Stimulated activated CD8-positive, alpha-beta memory T cell treated with anti-CD3 and anti-CD28 coated beads, Interleukin-2, amount 100 ng/mL, for 48 hours (primary cell): ENCODE measurements at regions not wholly inside any gene's neighbourhood (a gene's known extent, or its start where the extent isn't known, plus 50 kb on each side); places are given as distances from the start of the nearest gene placed in this dataset.
"Not testable (repeated sequence)": the region's sequence is repeated elsewhere in the genome, so short reads cannot be mapped to it uniquely, and the experiment has no call there.

Source experiments
- DNase-seq, 2 donors: peaks; one replicate each; pipeline ENCODE4 v3.0.0-alpha.2; 2020; ENCODE audit warnings: low read depth in 2 of 2

DNA sequence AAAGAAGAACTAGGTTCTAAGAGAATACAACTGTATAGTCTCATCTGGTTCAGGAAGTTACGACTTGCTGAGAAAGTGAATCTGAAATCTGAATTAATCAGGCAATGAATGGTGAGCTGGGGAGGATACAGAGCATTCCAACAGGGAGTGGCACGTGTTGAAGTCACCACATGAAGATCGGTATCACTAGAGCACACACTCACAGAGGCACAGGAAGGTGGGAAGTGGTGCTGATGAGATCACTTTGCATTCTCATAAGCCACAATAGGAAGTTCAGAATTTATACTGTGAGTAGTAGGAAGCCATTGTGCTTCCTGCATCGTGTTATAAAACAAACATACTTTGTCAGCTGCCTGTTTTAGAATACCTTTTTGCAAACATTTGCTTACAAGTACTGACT lies 615.0 kb upstream of the DDX18 start:
- DNase-seq, result no peak

DNA sequence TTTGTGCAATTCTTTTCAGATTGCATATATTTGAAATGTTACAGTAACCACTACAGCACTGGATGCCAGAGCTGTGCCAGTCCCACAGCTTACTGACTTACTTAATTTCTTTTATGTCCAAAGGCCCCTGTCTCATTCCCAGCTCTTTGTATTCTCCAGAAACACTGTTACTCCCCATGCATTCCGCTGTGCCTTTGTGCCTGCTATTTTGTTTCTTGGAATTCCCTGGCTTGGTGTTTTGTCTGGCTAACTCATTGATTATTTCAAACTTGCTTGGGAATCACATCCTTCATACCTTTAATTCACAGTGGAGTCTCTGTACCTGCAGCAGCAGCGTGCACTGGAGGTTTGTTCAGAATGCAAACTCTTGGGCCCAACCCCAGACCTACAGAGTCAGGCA lies 601.9 kb upstream of the DDX18 start:
- DNase-seq, result no peak

DNA sequence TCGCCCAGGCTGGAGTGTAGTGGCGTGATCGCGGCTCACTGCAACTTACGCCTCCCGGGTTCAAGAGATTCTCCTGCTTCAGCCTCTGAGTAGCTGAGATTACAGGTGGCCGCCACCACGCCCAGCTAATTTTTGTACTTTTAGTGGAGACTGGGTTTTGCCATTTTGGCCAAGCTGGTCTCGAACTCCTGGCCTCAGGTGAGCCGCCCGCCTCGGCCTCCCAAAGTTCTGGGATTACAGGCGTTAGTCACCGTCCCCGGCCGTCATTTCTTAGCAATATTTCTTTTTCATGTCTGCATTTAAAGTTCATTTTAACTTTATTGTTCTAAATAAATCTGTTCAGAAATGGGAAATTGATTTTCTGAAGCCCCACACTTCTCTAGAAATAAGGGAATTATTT lies 597.3 kb upstream of the DDX18 start:
- no peak for DNase-seq

DNA sequence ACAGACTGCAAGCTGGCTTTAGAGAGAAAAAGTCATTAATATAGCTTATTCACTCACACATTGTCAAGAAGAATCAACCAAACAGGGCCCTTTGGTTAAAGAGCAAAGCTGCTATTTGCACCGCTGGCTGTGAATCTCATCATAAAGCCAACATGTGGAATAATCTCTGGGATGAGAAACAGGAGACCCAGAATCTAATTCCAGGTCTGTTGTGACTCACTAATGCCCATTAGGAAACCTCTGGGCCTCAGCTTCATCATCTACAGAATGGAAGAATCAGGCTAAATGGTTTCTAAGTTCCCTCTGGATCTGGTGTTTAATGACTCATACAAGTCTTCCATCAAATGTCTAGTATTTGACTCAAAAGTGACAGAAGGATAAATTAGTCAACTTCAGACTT lies 591.7 kb upstream of the DDX18 start:
- no peak for DNase-seq

DNA sequence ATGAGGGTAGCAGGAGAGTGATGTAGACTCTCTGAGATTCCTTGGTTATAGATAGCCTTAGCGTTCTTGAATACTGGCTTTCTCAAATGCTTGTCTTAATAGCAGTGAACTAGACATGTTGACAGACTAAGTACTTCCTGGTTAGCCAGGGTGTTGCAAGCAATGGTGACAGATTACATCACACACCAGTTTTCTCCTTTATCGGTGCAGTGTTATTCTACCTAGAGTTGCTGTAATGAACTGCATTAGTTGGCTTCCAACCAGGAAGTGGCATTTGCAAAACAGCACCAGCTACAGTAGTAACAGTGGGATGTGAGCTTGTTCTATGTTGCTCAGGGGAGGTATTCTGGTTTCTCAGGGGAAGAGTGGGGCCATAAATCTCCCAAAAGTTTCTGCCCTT lies 582.2 kb upstream of the DDX18 start:
- DNase-seq, result no peak

DNA sequence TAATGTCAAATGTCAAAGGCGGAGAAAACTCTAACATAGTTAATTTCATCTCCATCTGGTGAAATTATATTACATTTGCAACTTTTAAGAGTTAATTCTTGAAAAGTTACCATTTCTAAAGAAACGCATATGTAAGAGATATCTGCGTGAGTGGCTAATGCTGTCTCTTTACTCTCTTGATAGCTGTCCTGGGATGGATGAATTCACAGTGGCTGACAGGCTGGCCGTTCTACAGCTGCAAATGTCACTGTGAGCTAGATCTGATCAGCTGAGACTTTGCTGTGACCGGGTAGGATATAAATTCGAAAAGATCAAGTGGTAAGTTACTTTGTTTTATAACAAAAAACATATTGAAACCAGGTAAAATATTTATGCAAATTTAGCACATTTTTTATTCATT lies 557.1 kb upstream of the DDX18 start:
- DNase-seq, result no peak

DNA sequence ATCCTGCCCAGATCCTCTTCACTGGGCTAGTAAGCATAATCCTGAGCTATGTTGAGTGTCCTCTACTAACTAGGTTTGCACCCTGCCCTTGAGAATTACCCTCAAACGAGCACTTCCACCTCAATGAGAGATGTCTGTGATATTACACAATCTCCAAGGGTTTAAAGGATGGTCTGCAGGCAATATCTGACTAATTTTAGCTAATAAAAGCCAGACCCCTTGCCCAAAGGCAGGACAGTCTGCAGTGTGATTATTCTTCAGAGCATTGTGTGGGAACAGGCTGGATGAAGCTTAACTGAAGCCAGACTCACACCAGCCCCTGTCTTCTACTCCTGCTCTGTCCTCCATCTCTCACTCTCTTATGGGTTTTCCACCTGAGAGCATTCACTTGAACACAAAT lies 544.9 kb upstream of the DDX18 start:
- no peak for DNase-seq

DNA sequence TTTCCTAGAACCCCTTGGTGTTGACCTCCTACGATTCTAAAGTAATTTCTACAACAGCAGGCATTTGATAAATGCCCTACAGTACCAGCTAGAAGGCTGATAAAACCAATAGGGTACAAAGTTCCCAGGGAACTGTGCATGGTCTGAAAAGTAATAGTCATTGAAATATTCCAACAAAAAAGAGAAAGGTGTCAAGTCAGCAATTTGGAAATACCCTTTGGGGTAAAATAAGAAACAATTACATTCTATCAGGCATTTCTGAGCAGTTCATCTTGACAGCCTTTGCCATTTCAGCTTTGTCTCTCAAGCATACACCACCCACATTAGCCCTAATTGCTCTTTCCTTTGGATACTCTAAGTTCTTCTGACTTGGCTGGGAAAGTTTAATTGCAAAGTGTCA lies 542.9 kb upstream of the DDX18 start:
- DNase-seq, result no peak

DNA sequence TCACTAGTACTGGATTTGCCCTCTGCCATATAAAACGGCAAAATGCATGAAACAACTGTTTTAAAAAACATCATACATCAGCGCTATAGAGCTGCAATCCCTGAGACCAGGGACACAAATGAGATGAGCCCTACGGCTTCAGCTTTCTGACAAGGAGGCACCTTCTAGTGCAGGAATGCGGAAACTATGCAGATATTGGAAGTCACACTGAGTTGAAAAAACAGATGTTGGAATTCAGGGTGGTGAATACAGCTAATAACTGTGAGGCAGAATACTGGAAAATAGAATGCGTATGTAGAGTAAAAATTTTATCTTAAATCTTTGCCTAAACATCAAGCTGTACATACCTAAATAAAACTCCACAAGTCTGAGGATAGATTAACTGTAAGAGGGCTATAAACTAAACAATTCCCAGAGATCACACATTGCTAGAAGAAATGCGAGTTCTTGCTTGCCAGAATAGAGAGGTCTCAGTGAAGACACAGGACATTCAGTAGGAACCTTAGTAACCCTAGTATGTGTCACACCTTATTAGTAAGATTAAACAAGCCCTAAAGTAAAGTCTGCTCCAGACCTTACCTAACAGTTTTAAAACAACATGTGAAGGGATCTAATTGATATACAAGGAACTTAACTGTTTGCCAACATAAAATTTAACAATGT lies 541.4 kb upstream of the DDX18 start:
- DNase-seq, result no peak

DNA sequence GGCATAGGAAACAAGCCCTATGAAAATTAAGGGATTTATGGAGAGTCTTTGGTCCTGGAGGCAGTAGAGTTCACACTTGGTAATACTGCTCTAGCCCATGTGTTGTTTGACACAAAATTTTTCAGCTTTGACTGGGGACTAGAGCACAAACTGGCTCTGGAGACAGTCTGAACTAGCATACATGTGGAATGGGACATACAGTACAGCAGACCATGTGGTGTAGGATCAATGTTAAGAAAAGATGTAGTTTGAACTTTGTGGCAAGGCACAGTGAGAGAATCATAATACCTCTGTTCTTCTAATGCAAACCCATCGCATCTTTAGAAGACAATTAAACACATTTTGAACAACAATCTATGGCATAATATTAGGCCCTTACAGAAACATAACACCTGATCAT lies 521.5 kb upstream of the DDX18 start:
- DNase-seq, result no peak

DNA sequence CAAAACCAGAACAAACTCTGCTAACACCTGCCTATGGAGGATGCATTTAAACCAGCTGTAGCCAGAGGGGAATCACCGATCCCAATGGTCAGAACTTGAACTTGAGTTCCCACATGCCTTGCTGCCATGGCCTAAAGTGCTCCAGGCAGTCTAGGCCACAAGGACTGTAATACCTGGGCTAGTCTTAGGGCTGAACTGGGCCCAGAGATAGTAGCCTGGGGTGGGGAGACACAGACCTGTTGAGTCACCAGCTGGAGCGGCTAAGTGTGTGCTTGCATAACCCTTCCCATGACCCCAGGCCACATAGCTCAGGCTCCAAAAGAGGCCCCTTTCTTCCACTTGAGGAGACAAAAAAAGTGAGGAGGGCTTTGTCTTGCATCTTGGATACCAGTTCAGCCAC lies 515.0 kb upstream of the DDX18 start:
- no peak for DNase-seq

DNA sequence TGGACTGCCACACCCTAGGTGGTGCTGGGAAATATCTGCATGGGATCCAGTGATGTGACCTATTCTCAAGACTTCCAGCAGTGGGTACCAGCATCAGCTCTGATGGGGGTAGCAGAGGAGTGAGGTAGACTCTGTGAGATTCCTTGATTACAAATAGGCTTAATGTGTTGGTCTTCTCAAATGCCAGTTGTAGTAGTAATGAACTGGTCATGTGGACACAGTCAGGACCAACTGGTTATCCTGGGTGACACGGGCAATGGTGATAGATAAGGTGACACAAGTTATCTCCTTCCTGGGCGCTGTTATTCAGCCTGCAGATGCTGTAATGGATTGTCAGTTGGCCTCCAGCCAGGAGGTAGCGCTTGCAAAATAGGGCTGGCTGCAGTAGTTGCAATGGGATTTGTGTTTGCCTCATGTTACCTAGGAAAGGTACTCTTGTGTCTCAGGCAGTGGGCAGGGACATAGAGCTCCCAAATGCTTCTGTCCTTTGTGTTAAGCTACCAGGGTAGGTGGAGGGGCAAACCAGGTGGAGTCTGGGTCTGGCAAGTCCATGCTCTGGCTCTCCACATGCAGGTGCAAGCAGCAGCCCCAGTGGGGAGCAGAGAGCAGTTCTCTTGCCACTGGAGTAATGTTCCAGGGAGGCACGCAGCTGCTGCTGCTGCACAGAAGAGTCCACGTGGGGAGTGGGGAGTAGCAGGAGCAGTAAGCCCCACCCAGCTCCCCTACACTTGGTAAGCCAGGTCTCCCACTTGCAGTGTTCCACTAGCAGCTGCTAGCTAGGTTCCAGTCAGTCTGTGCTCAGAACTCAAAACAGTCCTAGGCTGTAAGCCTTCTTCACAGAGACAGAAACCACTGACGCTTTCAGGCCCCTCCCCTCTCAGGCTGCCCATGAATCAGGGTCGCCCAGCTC lies 505.4 kb upstream of the DDX18 start:
- no peak for DNase-seq

DNA sequence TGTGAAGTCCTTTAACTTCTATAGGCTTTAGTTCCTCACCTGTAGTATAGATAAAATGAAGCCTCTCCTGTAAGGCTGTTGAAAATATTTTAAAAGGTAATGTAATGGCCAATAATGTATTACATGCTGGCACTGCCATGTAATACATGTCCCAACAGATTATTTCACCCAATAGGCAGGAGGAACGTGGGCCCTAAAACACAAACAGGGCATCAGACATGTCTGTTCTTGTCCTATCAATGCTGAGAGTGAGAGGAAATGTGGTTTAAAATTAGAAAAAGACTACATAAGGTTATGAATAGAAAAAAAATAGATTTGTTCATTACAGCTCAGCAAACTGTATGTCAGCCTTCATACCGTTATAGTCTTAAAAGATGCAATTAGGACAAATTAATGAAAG lies 492.7 kb upstream of the DDX18 start:
- DNase-seq, result no peak

DNA sequence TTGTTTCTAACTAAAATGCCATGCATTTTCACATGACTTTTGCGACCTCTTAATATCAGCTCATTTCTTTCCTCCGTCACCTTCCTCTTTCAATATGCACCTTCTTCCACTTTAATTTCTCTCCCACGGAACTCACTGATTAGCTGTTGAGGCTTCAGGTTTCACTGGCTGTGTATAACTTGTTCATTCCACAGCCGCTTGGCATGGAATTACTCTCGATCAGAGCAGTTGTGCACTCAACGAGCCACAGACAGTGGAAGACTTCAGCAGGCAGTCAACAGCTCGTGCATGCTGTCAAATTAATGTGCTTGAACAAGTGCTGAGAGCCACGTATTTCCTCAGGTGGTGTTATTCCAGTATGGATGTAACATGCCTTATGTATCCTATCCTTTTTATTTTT lies 491.2 kb upstream of the DDX18 start:
- DNase-seq, result no peak

DNA sequence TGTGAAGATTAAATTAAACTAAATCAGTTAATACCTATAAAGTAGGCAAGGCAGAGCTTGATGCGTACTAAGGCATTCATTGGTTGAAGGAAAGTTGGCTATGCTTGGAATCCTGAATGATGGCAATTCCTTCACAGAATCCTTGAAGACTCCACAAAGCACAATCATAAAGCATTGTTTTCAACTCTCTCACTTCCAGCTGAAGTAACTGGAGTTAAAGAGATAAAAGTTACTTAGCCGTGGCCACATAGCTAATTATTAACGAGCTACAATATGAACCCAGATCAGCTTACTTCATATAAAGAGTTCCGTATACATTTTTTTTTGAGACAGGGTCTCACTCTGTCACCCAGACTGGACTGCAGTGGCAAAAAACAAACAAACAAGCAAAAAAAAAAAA lies 483.9 kb upstream of the DDX18 start:
- no peak for DNase-seq

DNA sequence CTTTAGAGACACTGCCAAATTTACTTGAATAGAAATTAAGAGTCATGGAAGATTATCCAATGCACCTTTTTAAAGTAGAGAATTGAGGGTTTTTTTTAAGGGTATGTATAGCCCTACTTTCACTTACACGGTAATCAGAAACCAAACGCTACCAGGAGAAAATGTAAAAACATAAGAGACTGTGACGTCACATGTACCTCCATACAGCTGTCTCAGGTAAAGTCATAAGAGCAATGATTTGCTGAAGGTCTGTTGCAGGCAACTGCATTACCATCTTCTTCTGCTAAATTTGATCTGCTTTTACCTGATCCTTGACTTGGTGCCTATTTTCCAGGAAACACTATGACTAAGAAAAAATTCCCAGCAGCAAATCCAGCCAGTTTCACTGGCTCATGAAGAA lies 478.5 kb upstream of the DDX18 start:
- DNase-seq, result no peak

DNA sequence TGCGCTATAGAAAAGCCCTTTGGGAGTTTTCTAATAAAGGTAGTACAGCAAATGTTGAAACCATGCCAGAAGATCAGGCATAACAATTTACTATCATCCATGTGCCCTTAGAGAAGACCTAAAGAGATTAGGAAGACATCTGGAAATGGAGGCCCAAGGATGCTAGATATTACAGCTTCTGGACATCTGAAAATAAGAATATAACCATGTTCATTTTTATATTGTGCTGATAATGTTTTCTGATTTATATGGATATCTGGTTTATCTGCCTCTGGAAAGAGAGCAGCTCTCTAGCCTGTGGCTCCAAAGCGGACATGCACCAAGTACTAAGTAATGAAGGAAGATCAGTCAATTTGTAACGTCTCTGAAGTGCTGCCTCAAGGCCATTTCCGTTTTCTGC lies 478.0 kb upstream of the DDX18 start:
- DNase-seq, result no peak

DNA sequence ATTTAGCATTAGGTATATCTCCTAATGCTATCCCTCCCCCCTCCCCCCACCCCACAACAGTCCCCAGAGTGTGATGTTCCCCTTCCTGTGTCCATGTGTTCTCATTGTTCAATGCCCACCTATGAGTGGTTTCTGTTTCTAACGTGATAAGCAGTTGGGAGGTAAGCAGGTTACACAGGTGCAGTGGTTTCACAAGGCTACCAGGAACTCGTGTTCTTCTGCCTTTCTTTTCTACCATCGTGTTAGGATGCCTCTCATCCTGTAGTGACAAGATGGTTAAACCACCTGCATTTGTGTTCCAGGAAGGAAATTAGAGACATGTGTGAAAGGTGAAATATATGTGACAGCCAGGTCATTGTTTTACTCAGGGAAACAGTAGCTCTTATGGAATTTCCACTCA lies 476.5 kb upstream of the DDX18 start:
- DNase-seq, result not testable (repeated sequence)

DNA sequence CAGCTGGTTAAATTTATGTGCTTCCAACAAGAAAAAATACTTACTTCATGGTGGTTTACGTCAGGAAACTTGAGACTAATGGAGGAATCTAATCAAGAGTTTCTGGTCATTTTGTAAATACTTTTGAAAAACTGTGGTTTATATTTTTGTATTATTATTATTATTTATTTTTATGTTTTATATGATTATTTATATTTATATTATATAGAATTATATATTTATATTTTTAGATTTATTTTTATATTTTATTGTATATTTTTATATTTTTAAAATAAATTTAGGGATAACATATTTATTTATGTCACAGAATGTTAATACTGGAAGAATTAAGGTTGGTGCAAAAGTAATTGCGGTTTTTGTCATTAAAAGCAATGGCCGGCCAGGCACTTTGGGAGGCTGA lies 474.5 kb upstream of the DDX18 start:
- DNase-seq, result no peak

DNA sequence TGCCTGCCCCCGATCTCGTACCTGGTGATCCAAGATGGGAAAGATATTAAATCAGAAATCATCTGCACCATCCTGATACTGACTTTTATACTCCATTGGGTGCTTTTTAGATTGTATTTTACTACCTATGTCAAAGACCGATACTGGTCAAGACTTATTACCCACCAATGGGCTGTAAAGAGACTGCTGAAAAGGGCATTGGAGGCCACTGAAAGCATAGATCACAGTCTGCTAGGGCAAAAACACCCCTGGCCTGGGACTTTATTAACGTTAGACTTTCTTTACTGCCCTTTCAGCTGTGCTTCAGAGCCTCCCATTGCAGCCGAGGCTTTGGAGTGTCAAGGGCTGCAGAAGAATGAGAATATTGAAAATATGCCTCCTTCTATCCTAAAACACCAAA lies 472.8 kb upstream of the DDX18 start:
- DNase-seq, result no peak

DNA sequence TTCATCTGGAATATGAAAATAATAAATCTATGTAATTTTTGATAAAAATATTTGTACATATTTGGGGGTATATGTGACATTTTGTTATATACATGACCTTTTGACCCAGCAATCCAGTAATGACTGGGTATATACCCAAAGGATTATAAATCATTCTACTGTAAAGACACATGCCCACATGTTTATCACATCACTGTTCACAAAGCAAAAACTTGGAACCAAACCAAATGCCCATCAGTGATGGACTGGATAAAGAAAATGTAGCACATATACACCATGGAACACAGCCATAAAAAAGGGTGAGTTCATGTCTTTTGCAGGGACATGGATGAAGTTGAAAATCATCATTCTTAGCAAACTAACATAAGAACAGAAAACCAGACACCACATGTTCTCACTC lies 472.1 kb upstream of the DDX18 start:
- DNase-seq, result no peak

DNA sequence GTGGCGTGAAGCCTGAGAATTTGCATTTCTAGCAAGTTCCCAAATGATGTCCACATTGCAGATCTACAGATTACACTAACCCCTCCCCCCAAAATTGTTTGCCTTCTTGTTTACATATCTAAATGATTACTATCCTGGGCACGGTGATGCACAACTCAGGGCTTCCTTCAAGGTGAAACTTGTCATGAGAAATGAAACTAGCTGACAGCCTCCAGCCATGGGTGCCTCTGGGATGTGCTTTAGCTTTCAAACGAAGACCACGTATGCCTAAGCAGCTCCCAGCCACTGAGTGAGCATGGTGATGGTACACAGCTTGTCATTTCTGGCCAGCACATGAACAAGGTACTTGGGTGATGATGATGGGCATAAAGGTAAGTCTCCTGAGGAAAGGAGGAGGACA lies 464.8 kb upstream of the DDX18 start:
- no peak for DNase-seq

DNA sequence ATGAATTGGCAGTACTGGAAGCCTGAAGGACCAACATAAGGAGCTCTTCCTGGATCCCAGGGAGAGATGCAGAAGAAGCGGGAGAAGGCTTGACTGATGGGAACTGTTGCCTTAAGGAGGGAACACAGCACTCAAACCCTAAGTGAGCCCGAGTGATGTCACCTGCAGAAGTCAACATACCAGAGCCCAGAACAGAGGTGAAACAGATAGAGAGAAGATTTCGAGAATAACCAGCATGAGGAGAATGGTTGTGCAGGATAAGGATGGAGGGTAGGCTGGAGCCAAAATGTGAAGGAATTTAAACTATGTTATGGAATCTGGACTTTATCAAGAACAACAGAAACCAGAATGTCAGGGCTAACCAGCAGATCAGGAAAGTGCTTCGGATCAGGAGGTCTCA lies 463.1 kb upstream of the DDX18 start:
- DNase-seq, result no peak
